ENCODE measurements at regions not wholly inside any gene's neighbourhood (a gene's known extent, or its start where the extent isn't known, plus 50 kb on each side); places are given as distances from the start of the nearest gene placed in this dataset.
"Not testable (repeated sequence)": the region's sequence is repeated elsewhere in the genome, so short reads cannot be mapped to it uniquely, and the experiment has no call there.

GRCh38 chr2:161480123-161480522 lies 64.0 kb downstream of the TBR1 start:
- no peak for DNase-seq

- DNase-seq, result no peak
Measured at GRCh38 chr2:161481619-161482018, 65.5 kb downstream of the TBR1 start.

GRCh38 chr2:161484061-161484460 lies 68.0 kb downstream of the TBR1 start:
- DNase-seq, result no peak

GRCh38 chr2:161486111-161486510 lies 70.0 kb downstream of the TBR1 start:
- DNase-seq, result no peak

GRCh38 chr2:161488131-161488699 lies 72.1 kb downstream of the TBR1 start:
- no peak for DNase-seq

- no peak for DNase-seq
Measured at GRCh38 chr2:161488879-161489278, 72.8 kb downstream of the TBR1 start.

- DNase-seq, result peak in 1 of 2 donors; percentile 1
Measured at GRCh38 chr2:161500892-161501610, 85.0 kb downstream of the TBR1 start.

GRCh38 chr2:161502279-161502678 lies 86.2 kb downstream of the TBR1 start:
- DNase-seq, result not testable (repeated sequence)

- not testable (repeated sequence) for DNase-seq
Measured at GRCh38 chr2:161504628-161505289, 88.7 kb downstream of the TBR1 start.

- DNase-seq, result not testable (repeated sequence)
Measured at GRCh38 chr2:161505466-161505865, 89.4 kb downstream of the TBR1 start.

- not testable (repeated sequence) for DNase-seq
Measured at GRCh38 chr2:161513295-161514032, 97.4 kb downstream of the TBR1 start.

GRCh38 chr2:161522796-161523195 lies 101.4 kb upstream of the SLC4A10 start:
- DNase-seq, result no peak

- DNase-seq, result no peak
Measured at GRCh38 chr2:161533218-161533617, 91.0 kb upstream of the SLC4A10 start.

GRCh38 chr2:161546635-161547034 lies 77.6 kb upstream of the SLC4A10 start:
- DNase-seq, result no peak

GRCh38 chr2:161547130-161547529 lies 77.1 kb upstream of the SLC4A10 start:
- no peak for DNase-seq

GRCh38 chr2:161552015-161552414 lies 72.2 kb upstream of the SLC4A10 start:
- no peak for DNase-seq

- DNase-seq, result no peak
Measured at GRCh38 chr2:161555826-161556225, 68.4 kb upstream of the SLC4A10 start.

GRCh38 chr2:161556440-161556839 lies 67.8 kb upstream of the SLC4A10 start:
- DNase-seq, result no peak

GRCh38 chr2:161557538-161557937 lies 66.7 kb upstream of the SLC4A10 start:
- no peak for DNase-seq

- DNase-seq, result no peak
Measured at GRCh38 chr2:161564906-161565305, 59.3 kb upstream of the SLC4A10 start.

- DNase-seq, result no peak
Measured at GRCh38 chr2:161569401-161569800, 54.8 kb upstream of the SLC4A10 start.

GRCh38 chr2:161570424-161571050 lies 53.7 kb upstream of the SLC4A10 start:
- no peak for DNase-seq

- DNase-seq, result no peak
Measured at GRCh38 chr2:161571051-161571429, 53.2 kb upstream of the SLC4A10 start.
